ENCODE measurements at regions not wholly inside any gene's neighbourhood (a gene's known extent, or its start where the extent isn't known, plus 50 kb on each side); places are given as distances from the start of the nearest gene placed in this dataset.
"Not testable (repeated sequence)": the region's sequence is repeated elsewhere in the genome, so short reads cannot be mapped to it uniquely, and the experiment has no call there.

DNA sequence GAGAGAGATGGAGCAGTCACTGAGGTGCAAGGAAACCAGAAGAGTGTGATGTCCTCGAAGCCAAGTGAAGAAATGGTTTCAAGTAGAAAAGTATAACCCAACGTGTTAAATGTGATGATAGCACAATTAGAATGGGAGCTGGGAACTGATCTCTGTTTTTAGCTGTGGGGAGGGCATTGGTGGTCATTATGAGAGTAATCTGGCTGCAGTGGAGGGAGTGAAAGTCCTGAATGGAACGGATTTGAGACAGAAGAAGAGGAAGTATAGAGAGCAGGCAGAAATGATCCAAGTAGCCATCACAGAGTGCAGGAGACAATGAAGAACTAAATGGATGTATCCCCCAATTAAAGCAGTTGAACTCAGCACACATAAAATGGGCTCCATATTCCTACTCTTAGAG, 235.3 kb downstream of the IGSF11 start:
- H3K4me3 ChIP-seq (ENCODE audit: low read depth, low read length), result no peak overlapping the region
- no peak for DNase-seq (ENCODE audit: low read depth, low spot score)
- in situ Hi-C loops (cut with HindIII; ENCODE audit: low sequenced_read_pairs), result no loop called here
- TF ChIP-seq, protein P1, sequence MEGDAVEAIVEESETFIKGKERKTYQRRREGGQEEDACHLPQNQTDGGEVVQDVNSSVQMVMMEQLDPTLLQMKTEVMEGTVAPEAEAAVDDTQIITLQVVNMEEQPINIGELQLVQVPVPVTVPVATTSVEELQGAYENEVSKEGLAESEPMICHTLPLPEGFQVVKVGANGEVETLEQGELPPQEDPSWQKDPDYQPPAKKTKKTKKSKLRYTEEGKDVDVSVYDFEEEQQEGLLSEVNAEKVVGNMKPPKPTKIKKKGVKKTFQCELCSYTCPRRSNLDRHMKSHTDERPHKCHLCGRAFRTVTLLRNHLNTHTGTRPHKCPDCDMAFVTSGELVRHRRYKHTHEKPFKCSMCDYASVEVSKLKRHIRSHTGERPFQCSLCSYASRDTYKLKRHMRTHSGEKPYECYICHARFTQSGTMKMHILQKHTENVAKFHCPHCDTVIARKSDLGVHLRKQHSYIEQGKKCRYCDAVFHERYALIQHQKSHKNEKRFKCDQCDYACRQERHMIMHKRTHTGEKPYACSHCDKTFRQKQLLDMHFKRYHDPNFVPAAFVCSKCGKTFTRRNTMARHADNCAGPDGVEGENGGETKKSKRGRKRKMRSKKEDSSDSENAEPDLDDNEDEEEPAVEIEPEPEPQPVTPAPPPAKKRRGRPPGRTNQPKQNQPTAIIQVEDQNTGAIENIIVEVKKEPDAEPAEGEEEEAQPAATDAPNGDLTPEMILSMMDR (IDR thresholded peaks at IDR 0.05; ENCODE audit: low read depth, low read length), result no peak

DNA sequence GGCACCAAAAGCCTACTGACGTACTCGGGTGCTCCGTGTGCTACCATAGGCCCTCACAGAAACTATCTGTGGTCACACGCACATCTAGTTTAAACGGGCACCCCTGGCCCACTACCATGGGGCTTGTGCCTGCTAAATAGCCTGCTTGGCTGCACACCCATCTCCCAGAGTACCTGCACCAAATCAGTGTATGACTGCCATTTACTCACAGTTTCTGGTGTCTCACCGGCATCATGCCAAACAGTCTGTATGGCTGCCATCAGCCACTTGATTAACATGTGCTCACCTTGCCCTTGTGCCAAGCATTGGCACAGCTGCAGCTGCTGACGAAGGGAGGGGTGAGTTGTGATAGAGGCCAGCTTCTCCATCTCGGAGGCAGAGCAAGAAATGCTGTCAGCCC, 232.7 kb downstream of the IGSF11 start:
- no peak for DNase-seq (ENCODE audit: low read depth, low spot score)
- TF ChIP-seq, protein P1 (IDR thresholded peaks at IDR 0.05; ENCODE audit: low read depth, low read length), result no peak
- in situ Hi-C loops (cut with HindIII; ENCODE audit: low sequenced_read_pairs), result no loop called here
- H3K4me3 ChIP-seq (ENCODE audit: low read depth, low read length), result no peak overlapping the region

DNA sequence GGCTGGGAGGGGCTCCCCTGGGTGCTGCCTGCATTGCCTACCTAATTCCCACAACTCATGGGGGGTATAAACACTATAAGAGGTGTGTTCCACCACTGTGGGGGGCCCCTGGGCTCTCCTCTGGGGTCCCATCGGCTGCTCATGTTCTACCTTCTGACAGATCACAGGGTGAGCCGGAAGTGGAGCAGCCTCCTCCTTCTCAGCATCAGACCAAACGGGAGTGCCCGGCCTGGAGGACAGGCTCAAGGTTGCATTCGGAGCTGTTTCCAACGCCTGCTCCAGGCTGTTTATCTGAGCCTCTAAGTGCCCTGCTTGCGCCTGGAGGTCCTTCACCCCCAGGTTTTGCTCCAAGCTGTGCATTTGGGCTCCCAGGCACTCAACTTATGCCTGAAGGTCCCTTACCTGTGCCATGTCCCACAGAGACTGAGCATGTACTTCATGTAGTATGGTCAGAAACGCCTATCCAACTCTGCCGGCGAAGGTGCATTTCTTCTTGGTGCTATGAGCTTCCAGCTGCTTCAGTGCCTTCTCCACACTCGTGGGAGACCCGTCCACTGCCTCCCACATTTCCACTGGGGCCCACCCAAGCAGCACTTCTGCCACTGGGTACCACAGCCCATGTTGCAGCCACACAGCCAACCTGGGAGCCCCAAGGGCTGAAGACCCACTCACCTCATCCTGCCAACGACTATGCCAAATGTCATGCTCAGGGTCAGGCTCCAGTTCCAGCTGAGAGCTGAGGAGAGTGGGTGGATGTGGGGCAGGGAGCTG, 232.1 kb downstream of the IGSF11 start:
- TF ChIP-seq, protein P1 (IDR thresholded peaks at IDR 0.05; ENCODE audit: low read depth, low read length), result no peak
- in situ Hi-C loops (cut with HindIII; ENCODE audit: low sequenced_read_pairs), result no loop called here
- DNase-seq (ENCODE audit: low read depth, low spot score), result no peak
- H3K4me3 ChIP-seq (ENCODE audit: low read depth, low read length), result no peak overlapping the region

DNA sequence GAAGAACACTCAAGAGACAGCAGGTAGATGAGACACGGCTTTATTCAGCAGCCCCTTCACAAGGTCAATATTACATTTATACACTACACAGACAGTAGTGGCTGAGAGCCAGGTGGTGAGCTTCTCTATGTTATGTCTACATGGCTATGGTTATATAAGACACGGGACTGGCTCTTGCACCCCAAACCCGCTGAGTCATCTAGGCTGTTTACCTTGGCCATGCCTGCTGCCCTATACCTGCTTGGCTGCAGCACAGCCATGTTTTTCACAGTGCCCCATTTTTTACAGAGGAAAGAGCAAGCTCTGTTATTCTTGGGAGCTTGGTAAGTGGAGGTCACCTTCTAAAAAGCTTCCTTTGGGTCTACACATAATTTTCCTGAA, 231.6 kb downstream of the IGSF11 start:
- TF ChIP-seq, protein P1 (IDR thresholded peaks at IDR 0.05; ENCODE audit: low read depth, low read length), result no peak
- no peak overlapping the region for H3K4me3 ChIP-seq (ENCODE audit: low read depth, low read length)
- in situ Hi-C loops (cut with HindIII; ENCODE audit: low sequenced_read_pairs), result no loop called here
- no peak for DNase-seq (ENCODE audit: low read depth, low spot score)

DNA sequence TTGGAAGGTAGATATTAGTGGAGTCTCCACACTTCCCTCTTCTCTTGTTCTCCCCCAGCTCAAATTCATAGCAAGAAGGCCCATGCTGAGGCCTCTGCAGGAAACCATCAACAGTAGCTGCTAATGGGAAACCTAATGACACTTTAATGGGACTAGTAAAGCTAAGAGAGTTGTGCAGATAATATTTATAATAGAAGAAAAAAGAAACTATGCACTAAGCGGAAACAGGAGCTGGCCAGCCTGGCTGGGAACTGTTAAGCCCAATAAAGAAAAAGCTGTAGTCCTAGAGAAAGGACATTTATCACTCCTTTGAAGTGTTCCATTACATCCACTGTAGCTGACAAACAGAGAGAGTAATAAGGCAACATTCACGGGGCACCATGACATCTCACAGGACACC, 229.6 kb downstream of the IGSF11 start:
- DNase-seq (ENCODE audit: low read depth, low spot score), result no peak
- in situ Hi-C loops (cut with HindIII; ENCODE audit: low sequenced_read_pairs), result no loop called here
- H3K4me3 ChIP-seq (ENCODE audit: low read depth, low read length), result no peak overlapping the region
- TF ChIP-seq, protein P1 (IDR thresholded peaks at IDR 0.05; ENCODE audit: low read depth, low read length), result no peak

DNA sequence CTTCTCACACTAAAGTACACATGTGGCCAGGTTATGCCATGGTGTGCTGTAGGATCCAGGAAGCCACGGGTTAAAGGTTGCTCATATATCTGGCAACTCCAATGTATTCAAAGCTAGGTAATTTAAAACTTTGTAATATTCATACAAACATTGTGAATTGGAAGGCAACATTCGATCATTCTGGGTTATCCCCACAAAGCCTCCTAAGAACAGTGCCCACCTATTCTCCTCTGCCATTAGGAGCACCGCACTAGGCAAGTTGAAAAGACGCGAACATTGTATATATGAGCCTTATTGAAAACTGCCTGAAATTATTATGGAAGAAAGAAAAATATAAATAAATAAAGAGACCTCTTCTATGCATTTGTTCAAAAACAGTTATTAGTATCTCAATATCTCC, 228.2 kb downstream of the IGSF11 start:
- in situ Hi-C loops (cut with HindIII; ENCODE audit: low sequenced_read_pairs), result no loop called here
- TF ChIP-seq, protein P1 (IDR thresholded peaks at IDR 0.05; ENCODE audit: low read depth, low read length), result no peak
- DNase-seq (ENCODE audit: low read depth, low spot score), result no peak
- H3K4me3 ChIP-seq (ENCODE audit: low read depth, low read length), result no peak overlapping the region

DNA sequence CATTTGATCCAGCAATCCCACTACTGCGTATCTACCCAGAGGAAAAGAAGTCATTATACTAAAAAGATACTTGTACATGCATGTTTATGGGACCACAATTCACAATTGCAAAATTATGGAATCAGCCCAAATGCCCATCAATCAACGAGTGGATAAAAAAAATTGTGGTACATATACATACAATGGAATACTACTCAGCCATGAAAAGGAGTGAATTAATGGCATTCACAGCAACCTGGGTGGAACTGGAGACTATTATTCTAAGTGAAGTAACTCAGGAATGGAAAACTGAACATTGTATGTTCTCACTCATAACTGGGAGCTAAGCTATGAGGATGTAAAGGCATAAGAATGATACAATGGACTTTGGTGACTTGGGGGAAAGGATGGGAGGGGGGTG, 227.3 kb downstream of the IGSF11 start:
- in situ Hi-C loops (cut with HindIII; ENCODE audit: low sequenced_read_pairs); H3K4me3 ChIP-seq (ENCODE audit: low read depth, low read length); DNase-seq (ENCODE audit: low read depth, low spot score): not testable (repeated sequence)

Data from astrocyte of the spinal cord (primary cell).